Astrocyte (in vitro differentiated cells and primary cell): ENCODE measurements at regions not wholly inside any gene's neighbourhood (a gene's known extent, or its start where the extent isn't known, plus 50 kb on each side); places are given as distances from the start of the nearest gene placed in this dataset.

Experiments used
- DNase-seq: peaks from one replicate; pipeline ENCODE4 v3.0.0-alpha.2; 2010; ENCODE audit warnings: low read depth
- FAIRE-seq: peaks from 2 replicates; lab custom pipeline; 2011; peaks lifted over from hg19 to GRCh38; lab: Jason Lieb, UNC
- H2AFZ ChIP-seq: 2 replicates; pipeline ENCODE4 v1.6.0; 2012; ENCODE audit warnings: low read depth, low read length, inconsistent platforms
- H3K27ac ChIP-seq: 2 replicates; pipeline ENCODE4 v1.5.1; 2011; ENCODE audit warnings: low read depth, low read length, inconsistent platforms
- H3K27me3 ChIP-seq: 2 replicates; pipeline ENCODE4 v1.6.0; 2011; ENCODE audit warnings: low read length, inconsistent platforms; ENCODE audit not compliant: insufficient read depth
- H3K36me3 ChIP-seq: 2 replicates; pipeline ENCODE4 v1.5.1; 2011; ENCODE audit warnings: low read length, inconsistent platforms; ENCODE audit not compliant: insufficient read depth
- H3K4me1 ChIP-seq: 2 replicates; pipeline ENCODE4 v1.5.1; 2011; ENCODE audit warnings: low read length, inconsistent platforms; ENCODE audit not compliant: insufficient read depth
- H3K4me2 ChIP-seq: 2 replicates; pipeline ENCODE4 v1.6.0; 2012; ENCODE audit warnings: low read length, inconsistent platforms
- H3K4me3 ChIP-seq: 2 replicates; pipeline ENCODE4 v1.5.1; 2011; ENCODE audit warnings: low read depth, mild to moderate bottlenecking, low read length, inconsistent platforms; ENCODE audit not compliant: insufficient read depth
- H3K79me2 ChIP-seq: 2 replicates; pipeline ENCODE4 v1.6.0; 2012; ENCODE audit warnings: mild to moderate bottlenecking, low read length, inconsistent platforms; ENCODE audit not compliant: insufficient read depth
- H3K9ac ChIP-seq: 2 replicates; pipeline ENCODE4 v1.6.0; 2012; ENCODE audit warnings: mild to moderate bottlenecking, low read length, inconsistent platforms
- H3K9me3 ChIP-seq: 2 replicates; pipeline ENCODE4 v1.5.1; 2012; ENCODE audit warnings: low read depth, mild to moderate bottlenecking, low read length, inconsistent platforms; ENCODE audit not compliant: insufficient read depth
- H4K20me1 ChIP-seq: 2 replicates; pipeline ENCODE4 v1.6.0; 2012; ENCODE audit warnings: low read length, inconsistent platforms; ENCODE audit not compliant: insufficient read depth
- H3K27ac Mint-ChIP-seq: one replicate; pipeline ENCODE4 v1.8.0; 2021; ENCODE audit warnings: mild to moderate bottlenecking, mixed read lengths; ENCODE audit not compliant: unreplicated experiment
- H3K27me3 Mint-ChIP-seq: one replicate; pipeline ENCODE4 v1.8.0; 2021; ENCODE audit warnings: low read depth, mixed read lengths; ENCODE audit not compliant: unreplicated experiment
- H3K36me3 Mint-ChIP-seq: one replicate; pipeline ENCODE4 v1.8.0; 2021; ENCODE audit warnings: low read depth, mixed read lengths; ENCODE audit not compliant: unreplicated experiment
- H3K4me1 Mint-ChIP-seq: one replicate; pipeline ENCODE4 v1.8.0; 2021; ENCODE audit warnings: low read depth, mixed read lengths; ENCODE audit not compliant: unreplicated experiment
- H3K4me3 Mint-ChIP-seq: one replicate; pipeline ENCODE4 v1.8.0; 2021; ENCODE audit warnings: mild to moderate bottlenecking, moderate library complexity, mixed read lengths; ENCODE audit not compliant: unreplicated experiment
- H3K9me3 Mint-ChIP-seq: one replicate; pipeline ENCODE4 v1.8.0; 2021; ENCODE audit warnings: mild to moderate bottlenecking, mixed read lengths; ENCODE audit not compliant: unreplicated experiment
- EZH2 ChIP-seq: IDR thresholded peaks from 2 replicates; pipeline ENCODE4 v1.6.1; 2012; ENCODE audit warnings: mild to moderate bottlenecking, low read length, inconsistent platforms; ENCODE audit not compliant: insufficient read depth
- TF ChIP-seq, protein P1 (sequence below): IDR thresholded peaks from 2 replicates; pipeline ENCODE4 v1.5.1; 2011; ENCODE audit warnings: low read depth, mild to moderate bottlenecking, inconsistent platforms, low read length, moderate library complexity; ENCODE audit not compliant: insufficient read depth

DNA sequence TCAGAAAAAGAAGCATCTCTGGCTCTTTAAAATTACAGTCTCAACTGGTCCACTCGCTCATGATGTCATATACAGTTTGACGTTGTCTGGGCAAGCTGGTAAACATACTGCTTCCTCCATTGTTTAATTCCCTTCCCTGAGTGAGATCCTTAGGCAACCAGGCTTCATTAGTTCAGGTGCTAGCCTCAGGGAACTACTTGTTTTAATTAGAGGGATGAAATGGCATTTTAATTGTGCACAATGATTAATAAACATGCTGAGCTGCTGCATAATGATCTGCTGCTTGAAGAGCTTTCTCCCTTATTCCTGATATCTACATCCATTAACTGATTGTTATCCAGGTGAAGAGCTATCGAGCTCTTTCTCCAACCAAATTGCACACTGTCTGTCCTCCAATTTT, 195.6 kb upstream of the ETAA1 start:
- Histone ChIP-seq H3K9ac (no peak overlapping the region), H3K4me1 (no peaks in the 10 kb centered on the region), H3K9me3 (no peaks in the 10 kb centered on the region), H4K20me1 (no peaks in the 10 kb centered on the region), H2AFZ (no peak overlapping the region), H3K4me2 (no peak overlapping the region), H3K36me3 (no peaks in the 10 kb centered on the region), H3K4me3 (no peak overlapping the region), H3K27me3 (no peaks in the 10 kb centered on the region), H3K79me2 (no peaks in the 10 kb centered on the region), H3K27ac (no peak overlapping the region)
- no peak overlapping the region for H3K27ac Mint-ChIP-seq
- no peaks in the 10 kb centered on the region for H3K27me3 Mint-ChIP-seq
- no peak for FAIRE-seq
- H3K36me3 Mint-ChIP-seq = no peaks in the 10 kb centered on the region
- no peaks in the 10 kb centered on the region for H3K9me3 Mint-ChIP-seq
- no peak overlapping the region for H3K4me3 Mint-ChIP-seq
- no peaks in the 10 kb centered on the region for H3K4me1 Mint-ChIP-seq
- no peak for TF ChIP-seq EZH2
- TF ChIP-seq, protein P1, sequence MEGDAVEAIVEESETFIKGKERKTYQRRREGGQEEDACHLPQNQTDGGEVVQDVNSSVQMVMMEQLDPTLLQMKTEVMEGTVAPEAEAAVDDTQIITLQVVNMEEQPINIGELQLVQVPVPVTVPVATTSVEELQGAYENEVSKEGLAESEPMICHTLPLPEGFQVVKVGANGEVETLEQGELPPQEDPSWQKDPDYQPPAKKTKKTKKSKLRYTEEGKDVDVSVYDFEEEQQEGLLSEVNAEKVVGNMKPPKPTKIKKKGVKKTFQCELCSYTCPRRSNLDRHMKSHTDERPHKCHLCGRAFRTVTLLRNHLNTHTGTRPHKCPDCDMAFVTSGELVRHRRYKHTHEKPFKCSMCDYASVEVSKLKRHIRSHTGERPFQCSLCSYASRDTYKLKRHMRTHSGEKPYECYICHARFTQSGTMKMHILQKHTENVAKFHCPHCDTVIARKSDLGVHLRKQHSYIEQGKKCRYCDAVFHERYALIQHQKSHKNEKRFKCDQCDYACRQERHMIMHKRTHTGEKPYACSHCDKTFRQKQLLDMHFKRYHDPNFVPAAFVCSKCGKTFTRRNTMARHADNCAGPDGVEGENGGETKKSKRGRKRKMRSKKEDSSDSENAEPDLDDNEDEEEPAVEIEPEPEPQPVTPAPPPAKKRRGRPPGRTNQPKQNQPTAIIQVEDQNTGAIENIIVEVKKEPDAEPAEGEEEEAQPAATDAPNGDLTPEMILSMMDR = no peak
- no peak for DNase-seq

DNA sequence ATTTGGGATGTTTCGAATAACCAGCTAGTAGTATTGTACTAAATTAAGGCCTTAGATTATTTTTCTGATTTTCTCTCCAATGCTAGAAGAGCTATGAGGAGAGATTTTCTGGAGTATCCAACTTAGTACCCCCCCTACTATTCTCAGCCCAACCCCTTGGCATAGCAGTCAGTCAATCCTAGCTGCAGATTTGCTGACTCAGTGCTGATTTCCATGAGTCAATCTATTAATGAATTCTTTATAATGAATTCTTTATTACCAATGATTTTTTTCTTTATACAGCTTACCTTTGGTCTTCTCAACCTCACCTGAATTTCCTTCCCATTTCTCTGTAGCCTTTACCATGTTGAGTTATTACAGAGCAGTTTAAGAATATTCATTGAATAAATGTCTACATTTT, 192.8 kb upstream of the ETAA1 start:
- H3K9ac ChIP-seq = no peak overlapping the region
- no peak overlapping the region for H3K4me3 Mint-ChIP-seq
- FAIRE-seq = no peak

DNA sequence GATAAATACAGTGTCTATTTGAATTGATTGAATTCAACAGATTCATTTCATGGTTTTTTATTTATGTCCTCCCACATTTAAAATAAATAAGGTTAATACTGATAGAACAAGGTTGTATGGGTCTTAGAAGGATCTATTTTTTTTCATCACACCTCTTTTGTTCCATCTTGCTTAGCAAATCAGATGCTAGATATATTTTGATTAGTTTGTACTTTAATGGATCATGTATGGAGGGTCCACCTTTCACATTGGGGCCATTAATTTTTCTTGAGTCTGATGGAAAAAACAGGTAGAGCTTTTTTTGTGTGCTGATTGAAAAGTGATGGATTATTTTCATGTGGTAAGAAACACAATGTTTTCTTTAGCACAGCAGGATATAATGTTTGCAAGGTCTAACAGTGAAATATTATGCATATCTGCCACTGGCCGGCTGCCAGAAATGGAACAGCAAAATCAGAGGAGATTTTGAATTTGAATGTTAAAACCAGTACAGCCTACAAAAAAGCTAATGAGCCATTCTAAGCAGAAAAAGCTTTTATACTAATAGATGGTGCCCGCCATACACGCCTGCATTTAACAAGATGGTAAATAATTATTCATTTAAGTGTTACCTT, 188.1 kb upstream of the ETAA1 start:
- no peaks in the 10 kb centered on the region for H3K9me3 Mint-ChIP-seq
- Histone ChIP-seq H3K27me3 (no peaks in the 10 kb centered on the region), H3K4me2 (no peak overlapping the region), H4K20me1 (no peaks in the 10 kb centered on the region), H3K27ac (no peak overlapping the region), H3K9me3 (no peaks in the 10 kb centered on the region), H3K9ac (no peak overlapping the region), H3K36me3 (no peaks in the 10 kb centered on the region), H2AFZ (no peak overlapping the region), H3K4me3 (no peak overlapping the region), H3K79me2 (no peaks in the 10 kb centered on the region), H3K4me1 (no peaks in the 10 kb centered on the region)
- H3K4me3 Mint-ChIP-seq = no peak overlapping the region
- no peak for TF ChIP-seq EZH2
- TF ChIP-seq, protein P1 = no peak
- DNase-seq (no peak), FAIRE-seq (no peak)
- H3K4me1 Mint-ChIP-seq = no peaks in the 10 kb centered on the region
- H3K27ac Mint-ChIP-seq = no peak overlapping the region
- no peaks in the 10 kb centered on the region for H3K36me3 Mint-ChIP-seq
- H3K27me3 Mint-ChIP-seq = no peaks in the 10 kb centered on the region

More for the DNA sequence above, 192.8 kb upstream of the ETAA1 start:
- Histone ChIP-seq H3K4me2 (no peak overlapping the region), H2AFZ (no peak overlapping the region), H3K4me1 (no peaks in the 10 kb centered on the region), H4K20me1 (no peaks in the 10 kb centered on the region), H3K27ac (no peak overlapping the region), H3K27me3 (no peaks in the 10 kb centered on the region), H3K4me3 (no peak overlapping the region), H3K79me2 (no peaks in the 10 kb centered on the region), H3K36me3 (no peaks in the 10 kb centered on the region), H3K9me3 (no peaks in the 10 kb centered on the region)
- DNase-seq = no peak
- Mint-ChIP-seq H3K27ac (no peak overlapping the region), H3K27me3 (no peaks in the 10 kb centered on the region), H3K9me3 (no peaks in the 10 kb centered on the region), H3K4me1 (no peaks in the 10 kb centered on the region), H3K36me3 (no peaks in the 10 kb centered on the region)
- TF ChIP-seq EZH2 = no peak
- TF ChIP-seq, protein P1 = no peak
